Activated T-helper 17 cell treated with anti-CD3 and anti-CD28 coated beads, Interleukin-2, amount 50 U/mL, for 72 hours (primary cell): ENCODE measurements at regions not wholly inside any gene's neighbourhood (a gene's known extent, or its start where the extent isn't known, plus 50 kb on each side); places are given as distances from the start of the nearest gene placed in this dataset.
A peak's percentile ranks its signal among the peaks of the same experiment; 100 is the strongest.

Source experiments
- ATAC-seq: fragments of 150-1000 bp; cut with Tn5 transposase; replicated peaks from 2 replicates; pipeline ENCODE4 v1.10.0; 2021; ENCODE audit warnings: mild to moderate bottlenecking, moderate library complexity
- H3K27ac Mint-ChIP-seq: one replicate; pipeline ENCODE4 v1.8.0; 2022; ENCODE audit warnings: mixed read lengths
- H3K27me3 Mint-ChIP-seq: one replicate; pipeline ENCODE4 v1.8.0; 2022; ENCODE audit warnings: mixed read lengths
- H3K36me3 Mint-ChIP-seq: one replicate; pipeline ENCODE4 v1.8.0; 2022; ENCODE audit warnings: low read depth, mild to moderate bottlenecking, mixed read lengths
- H3K4me1 Mint-ChIP-seq: one replicate; pipeline ENCODE4 v1.8.0; 2022; ENCODE audit warnings: mixed read lengths
- H3K4me3 Mint-ChIP-seq: one replicate; pipeline ENCODE4 v1.8.0; 2022; ENCODE audit warnings: mild to moderate bottlenecking, mixed read lengths
- H3K9me3 Mint-ChIP-seq: one replicate; pipeline ENCODE4 v1.8.0; 2022; ENCODE audit warnings: mixed read lengths

DNA sequence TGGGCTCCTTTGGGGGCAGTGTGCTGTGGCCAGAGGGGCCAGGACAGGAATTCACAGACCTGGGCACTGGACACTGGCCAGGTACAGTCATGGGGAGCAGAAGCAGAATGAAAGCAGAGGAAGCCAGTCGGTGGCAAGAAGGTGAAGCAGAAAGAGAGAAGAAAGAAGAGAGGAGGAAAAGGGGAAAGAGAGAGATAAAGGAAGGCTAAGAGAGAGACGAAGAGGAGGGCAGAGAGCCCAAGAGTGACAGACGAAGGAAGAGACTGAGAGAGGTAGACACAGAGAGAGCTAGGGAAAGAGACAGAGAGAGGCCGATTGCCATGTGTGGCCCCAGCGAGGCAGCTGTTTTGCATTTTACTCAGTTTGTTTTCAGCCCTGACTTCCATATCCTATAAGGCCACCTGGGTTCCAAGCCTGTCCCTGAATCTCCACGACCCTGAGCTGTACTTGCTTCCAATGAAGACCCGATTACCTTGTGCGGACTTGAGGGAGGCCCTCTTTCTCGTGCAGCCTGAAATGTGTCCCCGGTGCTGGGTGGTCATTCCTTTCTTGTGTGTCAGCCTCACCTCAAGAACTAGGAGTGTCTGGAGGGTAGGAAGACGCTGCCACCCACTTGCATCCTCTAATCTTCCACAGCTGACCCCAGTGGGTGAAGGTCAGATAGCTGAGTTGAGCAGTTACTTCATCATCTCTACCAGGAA lies 73.9 kb downstream of the LSM3 start:
- peaks cover 3% of the 10 kb centered on the region for H3K27me3 Mint-ChIP-seq
- no peak for ATAC-seq

GRCh38 chr3:14253022-14253706 lies 74.5 kb downstream of the LSM3 start:
- Mint-ChIP-seq H3K4me3 (no peak overlapping the region), H3K36me3 (no peaks in the 10 kb centered on the region), H3K4me1 (no peaks in the 10 kb centered on the region), H3K27ac (no peak overlapping the region), H3K27me3 (peaks cover 3% of the 10 kb centered on the region), H3K9me3 (no peaks in the 10 kb centered on the region)
- ATAC-seq, result no peak

More for the DNA sequence above, 73.9 kb downstream of the LSM3 start:
- no peaks in the 10 kb centered on the region for H3K9me3 Mint-ChIP-seq
- no peak overlapping the region for H3K4me3 Mint-ChIP-seq
- no peak overlapping the region for H3K27ac Mint-ChIP-seq
- H3K4me1 Mint-ChIP-seq, result no peaks in the 10 kb centered on the region
- H3K36me3 Mint-ChIP-seq, result no peaks in the 10 kb centered on the region

- Mint-ChIP-seq H3K4me1 (no peaks in the 10 kb centered on the region), H3K36me3 (no peaks in the 10 kb centered on the region), H3K4me3 (no peak overlapping the region), H3K27ac (no peak overlapping the region), H3K27me3 (peaks cover 3% of the 10 kb centered on the region), H3K9me3 (no peaks in the 10 kb centered on the region)
- ATAC-seq, result no peak
These were observed 75.2 kb downstream of the LSM3 start for GRCh38 chr3:14253707-14254382.

- no peak overlapping the region for H3K4me3 Mint-ChIP-seq
- H3K27ac Mint-ChIP-seq, result no peak overlapping the region
- peaks cover 3% of the 10 kb centered on the region for H3K27me3 Mint-ChIP-seq
- H3K36me3 Mint-ChIP-seq, result no peaks in the 10 kb centered on the region
- no peaks in the 10 kb centered on the region for H3K4me1 Mint-ChIP-seq
- H3K9me3 Mint-ChIP-seq, result no peaks in the 10 kb centered on the region
- ATAC-seq, result no peak
These were observed 76.4 kb downstream of the LSM3 start for GRCh38 chr3:14254812-14255702.

- no peaks in the 10 kb centered on the region for H3K9me3 Mint-ChIP-seq
- H3K4me1 Mint-ChIP-seq, result no peaks in the 10 kb centered on the region
- H3K27me3 Mint-ChIP-seq, result peaks cover 5% of the 10 kb centered on the region
- no peaks in the 10 kb centered on the region for H3K36me3 Mint-ChIP-seq
- no peak for ATAC-seq
- no peak overlapping the region for H3K4me3 Mint-ChIP-seq
- no peak overlapping the region for H3K27ac Mint-ChIP-seq
These were observed 77.4 kb downstream of the LSM3 start for GRCh38 chr3:14256046-14256445.

GRCh38 chr3:14256561-14257342 lies 78.1 kb downstream of the LSM3 start:
- no peak overlapping the region for H3K27ac Mint-ChIP-seq
- no peaks in the 10 kb centered on the region for H3K9me3 Mint-ChIP-seq
- no peaks in the 10 kb centered on the region for H3K4me1 Mint-ChIP-seq
- no peak overlapping the region for H3K4me3 Mint-ChIP-seq
- H3K27me3 Mint-ChIP-seq, result peaks cover 7% of the 10 kb centered on the region
- no peaks in the 10 kb centered on the region for H3K36me3 Mint-ChIP-seq
- ATAC-seq, result no peak

- peaks cover 9% of the 10 kb centered on the region for H3K27me3 Mint-ChIP-seq
- no peak overlapping the region for H3K4me3 Mint-ChIP-seq
- H3K4me1 Mint-ChIP-seq, result no peaks in the 10 kb centered on the region
- no peak overlapping the region for H3K27ac Mint-ChIP-seq
- no peaks in the 10 kb centered on the region for H3K36me3 Mint-ChIP-seq
- ATAC-seq, result no peak
- H3K9me3 Mint-ChIP-seq, result no peaks in the 10 kb centered on the region
These were observed 80.6 kb downstream of the LSM3 start for GRCh38 chr3:14258906-14259904.

DNA sequence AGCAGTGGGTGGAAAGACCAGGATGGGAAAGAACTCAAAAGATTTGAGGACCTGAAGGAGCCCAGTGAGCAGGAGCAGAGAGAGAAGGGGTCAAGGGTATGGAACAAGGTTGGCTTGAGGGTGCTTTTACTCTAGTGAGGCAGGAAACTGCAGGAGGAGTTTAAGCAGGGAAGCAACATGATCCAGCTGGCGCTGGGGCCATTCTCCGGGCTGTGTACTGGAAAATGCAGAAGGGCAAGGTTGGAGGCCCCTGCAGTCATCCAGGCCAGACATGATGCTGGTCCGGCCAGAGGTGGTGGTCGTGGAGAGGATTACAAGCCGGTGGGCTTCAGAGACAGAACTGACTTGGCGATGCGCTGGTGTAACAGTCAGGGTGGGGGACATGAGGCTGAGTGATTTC lies 81.8 kb downstream of the LSM3 start:
- H3K27ac Mint-ChIP-seq, result no peak overlapping the region
- H3K9me3 Mint-ChIP-seq, result no peaks in the 10 kb centered on the region
- H3K4me1 Mint-ChIP-seq, result no peaks in the 10 kb centered on the region
- ATAC-seq, result no peak
- H3K27me3 Mint-ChIP-seq, result peaks cover 8% of the 10 kb centered on the region
- H3K4me3 Mint-ChIP-seq, result no peak overlapping the region
- H3K36me3 Mint-ChIP-seq, result no peaks in the 10 kb centered on the region

GRCh38 chr3:14261229-14261628 lies 82.6 kb downstream of the LSM3 start:
- H3K9me3 Mint-ChIP-seq, result no peaks in the 10 kb centered on the region
- H3K27ac Mint-ChIP-seq, result no peak overlapping the region
- ATAC-seq, result peak; percentile 69
- H3K27me3 Mint-ChIP-seq, result peaks cover 8% of the 10 kb centered on the region
- no peaks in the 10 kb centered on the region for H3K4me1 Mint-ChIP-seq
- H3K36me3 Mint-ChIP-seq, result no peaks in the 10 kb centered on the region
- no peak overlapping the region for H3K4me3 Mint-ChIP-seq

DNA sequence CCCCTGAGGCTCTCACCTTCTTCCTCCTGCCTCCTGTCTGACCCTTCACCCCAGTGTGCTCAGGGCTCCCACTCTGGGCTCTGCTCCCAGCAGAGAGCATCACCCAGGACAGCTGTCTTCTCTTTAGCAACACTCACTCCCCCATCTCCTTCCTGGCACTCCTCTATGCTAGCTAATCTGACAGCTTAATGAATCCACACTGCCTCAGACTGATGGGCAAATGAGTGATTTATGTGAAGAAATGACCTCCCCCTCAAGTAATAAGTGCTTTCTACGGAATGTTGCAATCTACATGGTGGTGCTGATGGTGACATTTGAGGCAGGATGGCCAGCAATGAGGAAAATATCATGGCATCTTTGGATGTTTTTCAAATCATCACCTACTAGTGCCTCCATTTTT lies 83.6 kb downstream of the LSM3 start:
- no peaks in the 10 kb centered on the region for H3K36me3 Mint-ChIP-seq
- no peaks in the 10 kb centered on the region for H3K9me3 Mint-ChIP-seq
- no peak for ATAC-seq
- no peak overlapping the region for H3K4me3 Mint-ChIP-seq
- H3K27ac Mint-ChIP-seq, result no peak overlapping the region
- H3K27me3 Mint-ChIP-seq, result peaks cover 8% of the 10 kb centered on the region
- H3K4me1 Mint-ChIP-seq, result no peaks in the 10 kb centered on the region

DNA sequence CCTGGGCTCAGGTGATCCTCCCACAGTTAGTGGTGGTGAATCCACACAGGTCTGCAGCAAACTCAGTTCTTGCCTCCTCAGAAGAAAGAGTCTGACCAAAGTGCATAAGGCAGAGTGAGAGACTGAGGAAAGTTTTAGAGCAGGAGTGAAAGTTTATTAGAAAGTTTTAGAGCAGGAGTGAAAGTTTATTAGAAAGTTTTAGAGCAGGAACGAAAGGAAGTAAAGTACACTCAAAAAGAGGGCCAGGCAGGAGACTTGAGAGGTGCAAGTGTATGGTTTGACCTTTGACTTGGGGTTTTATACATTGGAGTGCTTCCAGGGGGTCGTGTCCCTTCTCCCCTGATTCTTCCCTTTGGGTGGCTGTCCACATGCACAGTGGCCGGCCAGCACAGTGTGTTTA lies 84.2 kb downstream of the LSM3 start:
- H3K27me3 Mint-ChIP-seq, result peaks cover 11% of the 10 kb centered on the region
- no peak overlapping the region for H3K4me3 Mint-ChIP-seq
- H3K36me3 Mint-ChIP-seq, result no peaks in the 10 kb centered on the region
- ATAC-seq, result no peak
- no peak overlapping the region for H3K27ac Mint-ChIP-seq
- H3K9me3 Mint-ChIP-seq, result no peaks in the 10 kb centered on the region
- no peaks in the 10 kb centered on the region for H3K4me1 Mint-ChIP-seq

DNA sequence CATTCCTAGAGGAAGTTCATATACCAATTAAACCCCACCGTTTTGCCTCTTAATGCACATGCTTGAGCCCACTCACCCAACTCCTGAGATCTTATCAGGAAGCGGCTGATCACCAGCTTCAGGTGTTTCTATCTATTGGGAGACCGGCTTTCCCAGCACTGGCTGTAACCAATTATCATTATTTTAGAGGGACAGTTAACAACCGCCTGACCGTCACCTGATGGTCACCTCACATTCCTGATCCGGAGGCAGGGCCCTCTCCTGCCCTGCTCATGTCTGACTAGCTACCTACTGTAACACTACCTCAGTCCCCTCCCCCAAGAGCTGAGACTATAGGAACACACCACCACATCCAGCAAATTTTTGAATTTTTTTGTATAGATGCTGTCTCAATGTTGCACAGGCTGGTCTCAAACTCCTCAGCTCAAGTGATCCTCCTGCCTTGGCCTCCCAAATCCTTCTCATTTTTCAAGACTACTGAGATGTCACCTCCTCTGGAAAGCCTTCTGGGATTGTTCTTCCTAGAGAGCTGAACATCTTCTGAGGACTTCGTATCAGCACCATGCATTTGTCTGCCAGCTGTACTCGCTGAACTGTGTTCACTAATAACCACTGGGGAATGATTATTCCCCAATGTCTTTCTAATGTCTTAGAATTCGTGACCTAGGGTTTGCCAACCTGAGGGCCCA lies 84.8 kb downstream of the LSM3 start:
- Mint-ChIP-seq H3K27ac (no peak overlapping the region), H3K4me3 (no peak overlapping the region), H3K9me3 (no peaks in the 10 kb centered on the region), H3K27me3 (peaks cover 11% of the 10 kb centered on the region), H3K4me1 (no peaks in the 10 kb centered on the region), H3K36me3 (no peaks in the 10 kb centered on the region)
- ATAC-seq, result no peak
